GM18873 (cell line): ENCODE measurements at regions not wholly inside any gene's neighbourhood (a gene's known extent, or its start where the extent isn't known, plus 50 kb on each side); places are given as distances from the start of the nearest gene placed in this dataset.
"Not testable (repeated sequence)": the region's sequence is repeated elsewhere in the genome, so short reads cannot be mapped to it uniquely, and the experiment has no call there.

ENCODE experiments used
- ATAC-seq: cut with Tn5 transposase; IDR thresholded peaks from one replicate; pipeline ENCODE4 v1.9.1; 2021; ENCODE audit warnings: mild to moderate bottlenecking, moderate library complexity, moderate number of reproducible peaks; ENCODE audit not compliant: unreplicated experiment, low FRiP score

DNA sequence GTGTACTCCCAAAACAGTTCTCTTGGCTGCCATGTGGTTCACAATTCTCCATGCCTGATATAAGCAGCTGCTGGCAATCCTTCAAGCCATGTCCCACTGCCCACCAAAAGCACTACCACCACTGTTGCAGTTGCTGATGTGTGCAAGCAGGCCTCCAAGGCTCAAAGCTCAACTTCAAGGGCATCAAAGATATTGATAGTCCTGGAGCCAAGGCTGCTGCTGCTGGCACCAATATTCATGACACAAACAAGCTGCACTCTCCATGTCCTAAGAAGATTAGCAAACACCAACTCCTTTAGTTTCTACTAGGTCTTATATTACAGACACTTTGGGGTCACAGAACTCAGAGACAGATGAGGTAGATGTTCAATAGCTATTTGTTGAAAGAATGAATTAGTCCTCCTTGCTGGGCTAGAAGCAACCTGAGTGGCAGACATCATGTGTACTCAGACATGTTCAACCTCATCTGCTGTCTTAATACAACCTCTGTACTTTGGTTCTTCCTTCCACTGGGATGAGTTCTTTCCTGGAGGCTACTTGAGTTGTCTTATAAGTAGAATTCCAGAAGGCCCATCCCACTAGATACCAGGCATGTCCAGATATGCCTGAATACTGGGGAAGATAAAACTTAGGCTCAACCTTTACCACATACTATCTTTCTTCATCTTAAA lies 104.5 kb upstream of the UGP2 start:
- no peak for ATAC-seq

DNA sequence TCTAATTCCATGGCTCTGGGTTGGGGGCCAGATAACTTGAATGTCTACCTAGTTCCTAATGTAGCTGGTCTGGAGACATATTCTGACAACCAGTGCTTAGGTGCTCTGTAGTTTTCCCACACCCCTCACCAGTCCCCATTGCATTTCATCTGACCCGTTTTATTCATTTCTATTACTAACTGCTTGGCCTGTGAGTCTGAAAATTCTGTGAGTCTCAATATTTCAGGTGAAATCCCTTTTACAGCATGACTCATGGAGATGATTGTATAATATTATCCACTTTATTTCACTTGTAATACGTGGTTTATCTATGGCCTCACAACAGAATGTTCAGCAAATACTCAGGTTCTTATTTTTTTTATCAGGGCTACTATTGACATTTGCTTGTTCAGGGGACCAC lies 103.7 kb upstream of the UGP2 start:
- ATAC-seq, result no peak

DNA sequence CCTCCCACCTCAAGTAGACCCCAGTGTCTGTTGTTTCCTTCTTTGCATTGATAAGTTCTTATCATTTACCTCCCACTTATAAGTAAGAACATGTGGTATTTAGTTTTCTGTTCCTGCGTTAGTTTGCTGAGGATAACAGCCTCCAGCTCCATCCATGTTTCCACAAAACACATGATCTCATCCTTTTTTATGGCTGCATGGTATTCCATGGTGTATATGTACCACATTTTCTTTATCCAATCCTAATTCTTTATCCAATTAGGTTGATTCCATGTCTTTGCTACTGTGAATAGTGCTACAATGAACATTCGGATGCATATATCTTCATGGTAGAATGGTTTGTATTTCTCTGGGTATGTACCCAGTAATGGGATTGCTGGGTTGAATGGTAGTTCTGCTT lies 102.5 kb upstream of the UGP2 start:
- not testable (repeated sequence) for ATAC-seq

DNA sequence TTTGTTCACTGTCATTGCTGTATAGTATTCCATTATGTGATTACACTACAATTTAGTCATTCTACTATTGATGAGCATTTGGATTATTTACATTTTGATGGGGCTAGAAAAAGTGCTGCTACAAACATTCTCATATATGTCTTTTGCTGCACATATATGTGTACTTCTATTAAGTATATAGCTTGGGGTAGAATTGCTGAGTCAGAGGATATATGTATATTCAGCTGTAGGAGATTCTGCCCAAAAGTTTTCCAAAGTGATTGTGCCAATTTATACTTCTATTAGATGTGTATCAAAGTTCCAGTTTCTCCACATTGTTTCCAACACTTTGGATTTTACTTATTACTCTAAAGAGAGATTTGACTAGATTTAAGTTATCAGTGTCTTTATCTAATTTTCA lies 101.7 kb upstream of the UGP2 start:
- no peak for ATAC-seq

DNA sequence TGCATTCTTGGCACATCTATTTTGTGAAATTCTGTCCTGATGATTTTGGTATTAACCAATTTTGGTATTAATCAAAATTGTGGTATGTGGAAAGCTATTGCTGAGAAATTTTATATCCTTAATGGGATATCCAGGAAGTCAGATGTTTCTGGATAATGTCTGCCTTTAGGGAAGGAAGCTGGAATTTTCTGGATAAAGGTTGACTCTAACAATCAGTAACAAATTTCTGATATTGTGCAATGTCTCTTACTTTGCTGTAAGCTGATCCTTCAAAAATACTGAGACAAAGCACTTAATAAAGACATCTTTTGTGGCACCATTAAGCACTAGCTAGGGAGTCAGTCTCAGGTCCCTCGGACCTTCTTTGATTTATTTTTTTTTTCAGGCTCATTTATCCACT lies 100.8 kb upstream of the UGP2 start:
- no peak for ATAC-seq

DNA sequence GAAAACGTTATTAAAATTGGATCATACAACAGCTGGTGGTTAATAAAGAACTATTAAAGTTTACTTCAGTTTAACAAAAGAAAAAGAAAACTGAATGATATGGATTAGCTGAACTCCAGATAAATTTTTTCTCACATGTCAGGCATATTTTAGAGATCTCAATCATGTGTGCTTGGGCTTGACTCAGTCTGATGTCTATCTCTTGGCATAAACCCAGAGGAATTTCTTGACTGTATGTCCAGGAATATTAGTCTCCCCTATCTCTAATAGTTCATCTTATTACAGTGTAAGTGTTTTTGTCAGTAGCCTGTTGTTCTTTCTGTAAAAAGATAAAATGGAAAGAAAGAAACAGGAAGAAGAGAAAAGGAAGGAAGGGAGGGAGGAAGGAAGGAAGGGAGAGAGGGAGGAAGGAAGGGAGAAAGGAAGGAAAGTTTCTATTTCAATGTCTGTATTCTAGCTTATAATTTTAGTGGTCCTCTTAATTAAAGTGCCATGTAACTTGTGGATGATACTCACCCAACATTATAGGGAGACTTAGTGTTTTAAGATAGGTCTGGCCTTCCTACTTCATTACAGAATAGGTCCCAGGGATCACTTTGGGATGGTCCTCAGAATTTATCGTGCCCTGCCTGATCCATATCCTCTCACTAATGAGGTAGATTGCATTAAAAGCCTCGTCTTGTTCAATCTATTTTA lies 99.7 kb upstream of the UGP2 start:
- no peak for ATAC-seq

DNA sequence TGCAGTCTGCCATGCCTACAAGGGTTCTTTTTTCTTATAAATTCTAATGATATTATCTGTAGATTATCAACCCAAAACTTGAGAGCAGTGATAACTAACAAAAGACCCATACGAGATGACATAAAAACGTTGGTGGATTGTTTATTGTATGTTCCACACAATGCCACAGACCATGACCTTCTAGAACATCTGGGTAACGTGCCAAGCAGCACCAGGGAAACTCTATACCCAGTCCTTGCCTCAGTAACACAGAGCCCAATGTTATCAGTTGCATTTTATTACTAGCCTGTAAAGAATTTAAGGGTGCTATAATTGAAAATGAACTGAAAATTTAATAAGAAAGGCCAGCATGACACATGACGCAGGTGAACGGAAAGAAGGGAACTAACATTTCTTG lies 99.1 kb upstream of the UGP2 start:
- no peak for ATAC-seq

- ATAC-seq, result no peak
Measured at GRCh38 chr2:63743170-63743981, 98.3 kb upstream of the UGP2 start.

- ATAC-seq, result no peak
Measured at GRCh38 chr2:63743982-63744966, 97.4 kb upstream of the UGP2 start.

- not testable (repeated sequence) for ATAC-seq
Measured at GRCh38 chr2:63746548-63746947, 95.1 kb upstream of the UGP2 start.

DNA sequence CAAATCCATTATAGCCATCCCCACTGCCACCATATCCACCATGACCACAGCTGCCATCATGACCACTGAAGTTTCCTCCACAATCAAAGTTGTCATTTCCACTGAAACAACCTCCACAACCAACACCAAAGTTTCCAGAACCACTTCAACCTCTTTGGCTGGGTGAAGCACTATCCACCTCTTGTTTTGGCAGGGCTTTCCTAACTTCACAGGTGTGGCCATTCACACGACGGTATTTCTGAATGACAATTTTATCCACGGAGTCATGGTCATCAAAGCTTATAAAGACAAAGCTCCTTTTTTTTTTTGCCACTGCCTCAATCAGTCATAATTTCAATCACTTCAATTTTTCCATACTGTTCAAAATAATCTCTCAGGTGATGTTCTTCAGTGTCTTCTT lies 89.8 kb upstream of the UGP2 start:
- ATAC-seq, result no peak

DNA sequence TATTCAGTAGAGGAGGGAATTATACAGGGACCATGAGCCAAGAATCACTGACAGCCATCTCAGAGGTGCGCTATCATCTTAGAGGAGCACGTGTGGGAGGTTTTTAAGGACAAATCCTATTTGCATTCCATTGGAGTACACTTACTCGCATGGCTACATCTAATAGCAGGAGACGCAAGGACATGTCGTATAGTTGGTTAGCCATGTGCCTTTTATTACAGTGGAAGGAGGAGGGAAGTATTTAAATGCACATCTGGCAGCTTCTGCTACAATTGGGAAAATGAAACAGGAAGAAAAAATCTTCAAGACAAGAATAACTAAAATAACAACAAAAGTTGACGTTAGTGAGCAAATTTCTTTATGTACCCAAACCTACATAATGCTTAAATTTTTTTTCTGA lies 86.5 kb upstream of the UGP2 start:
- ATAC-seq, result no peak

GRCh38 chr2:63755965-63756364 lies 85.7 kb upstream of the UGP2 start:
- ATAC-seq, result no peak

GRCh38 chr2:63763391-63763941 lies 78.2 kb upstream of the UGP2 start:
- ATAC-seq, result no peak

DNA sequence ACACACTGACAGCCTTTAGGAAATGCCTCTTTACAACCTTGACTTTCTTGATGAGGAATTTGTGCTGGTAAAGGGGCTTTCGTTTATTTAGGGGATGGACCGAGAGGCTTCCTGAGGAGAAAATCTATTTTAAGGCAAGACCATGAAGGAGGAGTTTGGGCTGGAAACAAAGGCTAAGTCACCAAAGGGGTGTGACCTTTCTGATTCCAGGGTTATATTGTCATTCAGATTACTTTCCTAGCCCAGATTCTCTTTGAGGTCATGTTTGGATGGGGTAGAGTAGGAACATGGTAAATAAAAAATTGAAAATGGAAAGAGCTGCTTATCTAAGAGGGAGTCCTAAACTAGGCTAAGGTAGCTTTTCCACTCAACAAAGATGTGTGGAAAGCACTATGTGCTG lies 77.1 kb upstream of the UGP2 start:
- no peak for ATAC-seq

- no peak for ATAC-seq
Measured at GRCh38 chr2:63765117-63765516, 76.6 kb upstream of the UGP2 start.

GRCh38 chr2:63767307-63767706 lies 74.4 kb upstream of the UGP2 start:
- ATAC-seq, result no peak

DNA sequence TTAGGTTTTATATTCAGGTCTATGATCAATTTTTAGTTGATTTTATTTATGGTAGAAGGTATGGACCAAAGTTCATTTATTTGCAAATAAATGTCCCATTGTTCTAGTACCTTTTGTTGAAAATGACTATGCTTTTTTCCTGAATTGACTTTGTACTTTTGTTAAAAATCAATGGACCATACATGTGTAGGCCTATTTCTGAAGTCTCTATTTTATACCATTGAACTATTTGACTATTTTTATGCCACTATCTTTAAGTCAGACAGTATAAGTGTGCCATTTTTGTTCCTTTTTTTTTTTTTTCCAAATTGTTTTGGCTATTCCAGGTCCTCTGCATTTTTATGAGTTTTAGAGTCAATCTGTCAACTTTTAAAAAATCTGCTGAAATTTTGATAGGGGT lies 73.6 kb upstream of the UGP2 start:
- ATAC-seq, result no peak

GRCh38 chr2:63769915-63770314 lies 71.8 kb upstream of the UGP2 start:
- ATAC-seq, result no peak

DNA sequence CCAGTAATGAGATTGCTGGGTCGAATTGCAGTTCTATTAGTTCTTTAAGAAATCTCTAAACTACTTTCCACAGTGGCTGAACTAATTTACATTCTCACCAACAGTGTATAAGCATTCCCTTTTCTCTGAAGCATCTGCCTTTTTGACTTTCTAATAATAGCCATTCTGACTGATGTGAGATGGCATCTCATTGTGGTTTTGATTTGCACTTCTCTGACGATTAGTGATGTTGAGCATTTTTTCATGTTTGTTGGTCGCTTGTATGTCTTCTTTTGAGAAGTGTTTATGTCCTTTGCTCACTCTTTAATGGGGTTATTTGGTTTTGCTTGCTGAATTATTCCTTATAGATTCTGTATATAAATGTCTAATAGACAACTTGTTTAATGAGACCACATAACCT lies 69.6 kb upstream of the UGP2 start:
- no peak for ATAC-seq
